ENCODE measurements at regions not wholly inside any gene's neighbourhood (a gene's known extent, or its start where the extent isn't known, plus 50 kb on each side); places are given as distances from the start of the nearest gene placed in this dataset.

- TF ChIP-seq FOXA1 (IDR thresholded peaks at IDR 0.05), result no peak
- TF ChIP-seq ZNF384 (IDR thresholded peaks at IDR 0.05), result no peak
- no peak for TF ChIP-seq SUZ12 (IDR thresholded peaks at IDR 0.05)
- TF ChIP-seq SP1 (IDR thresholded peaks at IDR 0.05), result no peak
- TF ChIP-seq FOXM1 (IDR thresholded peaks at IDR 0.05; ENCODE audit: borderline replicate concordance), result no peak
- TF ChIP-seq BHLHE40 (IDR thresholded peaks at IDR 0.05; ENCODE audit: borderline replicate concordance), result no peak
- no peak for TF ChIP-seq FOXK2 (IDR thresholded peaks at IDR 0.05)
These were observed 155.5 kb upstream of the TMPO start for GRCh38 chr12:98359856-98360255.
